Head of caudate nucleus (tissue), 42 donors: ENCODE measurements at regions not wholly inside any gene's neighbourhood (a gene's known extent, or its start where the extent isn't known, plus 50 kb on each side); places are given as distances from the start of the nearest gene placed in this dataset.

Experiments
- DNase-seq, 42 donors: peaks; one replicate each; pipeline versions ENCODE4 v3.0.0 to v3.0.0-alpha.2; 2020 to 2021; ENCODE audit warnings: mixed read lengths in 7 of 42
- intact Hi-C: fragments of 100-400 bp; cut with DNase I; formaldehyde crosslinking; loops from one replicate; pipeline ENCODE4 v1.15.0; 2022

- intact Hi-C loops: no loop called here
- no peak for DNase-seq
These were observed 414.6 kb upstream of the PDE3A start for GRCh38 chr12:19953734-19954133.

GRCh38 chr12:19954163-19954562, 414.2 kb upstream of the PDE3A start:
- no peak for DNase-seq
- intact Hi-C loops: no loop called here

GRCh38 chr12:19957308-19958125, 410.8 kb upstream of the PDE3A start:
- DNase-seq: no peak
- intact Hi-C loops: no loop called here

GRCh38 chr12:19958389-19958788, 409.9 kb upstream of the PDE3A start:
- no peak for DNase-seq
- intact Hi-C loops: no loop called here

- no peak for DNase-seq
- intact Hi-C loops: no loop called here
These were observed 409.0 kb upstream of the PDE3A start for GRCh38 chr12:19959353-19959752.

GRCh38 chr12:19960527-19960926, 407.8 kb upstream of the PDE3A start:
- no peak for DNase-seq
- intact Hi-C loops: no loop called here

- intact Hi-C loops: no loop called here
- DNase-seq: no peak
These were observed 406.1 kb upstream of the PDE3A start for GRCh38 chr12:19962192-19962591.

- intact Hi-C loops: no loop called here
- DNase-seq: no peak
These were observed 404.4 kb upstream of the PDE3A start for GRCh38 chr12:19963972-19964371.

GRCh38 chr12:19964549-19964948, 403.8 kb upstream of the PDE3A start:
- intact Hi-C loops: no loop called here
- DNase-seq: no peak

- DNase-seq: no peak
- intact Hi-C loops: no loop called here
These were observed 402.9 kb upstream of the PDE3A start for GRCh38 chr12:19965196-19966038.

GRCh38 chr12:19967001-19967400, 401.3 kb upstream of the PDE3A start:
- intact Hi-C loops: no loop called here
- DNase-seq: no peak

- intact Hi-C loops: no loop called here
- DNase-seq: peak in 26 of 42 donors; percentile 13 to 83 (median 42)
These were observed 400.9 kb upstream of the PDE3A start for GRCh38 chr12:19967431-19967830.

GRCh38 chr12:19970116-19970515, 398.2 kb upstream of the PDE3A start:
- intact Hi-C loops: no loop called here
- no peak for DNase-seq

GRCh38 chr12:19970821-19971220, 397.5 kb upstream of the PDE3A start:
- intact Hi-C loops: no loop called here
- no peak for DNase-seq

- DNase-seq: no peak
- intact Hi-C loops: no loop called here
These were observed 396.7 kb upstream of the PDE3A start for GRCh38 chr12:19971361-19972280.

- DNase-seq: no peak
- intact Hi-C loops: no loop called here
These were observed 395.7 kb upstream of the PDE3A start for GRCh38 chr12:19972325-19973288.

GRCh38 chr12:19978193-19978592, 390.1 kb upstream of the PDE3A start:
- intact Hi-C loops: no loop called here
- no peak for DNase-seq

GRCh38 chr12:19979584-19979983, 388.8 kb upstream of the PDE3A start:
- intact Hi-C loops: no loop called here
- DNase-seq: no peak
